ENCODE measurements at regions not wholly inside any gene's neighbourhood (a gene's known extent, or its start where the extent isn't known, plus 50 kb on each side); places are given as distances from the start of the nearest gene placed in this dataset.

- Histone ChIP-seq H3K36me3 (replicated peaks in 1 of 2; ENCODE audit: control insufficient read depth in 1 of 2, insufficient read depth in 2 of 2, low read length in 2 of 2) (no peaks in the 10 kb centered on the region), H4K20me1 (ENCODE audit: insufficient read depth, low read length) (no peaks in the 10 kb centered on the region), H3K9me3 (ENCODE audit: low read length) (no peaks in the 10 kb centered on the region), H3K4me1 (ENCODE audit: insufficient read depth, low read length) (no peaks in the 10 kb centered on the region), H2AFZ (ENCODE audit: low read length) (no peak overlapping the region), H3K79me2 (ENCODE audit: insufficient read depth, low read length) (no peaks in the 10 kb centered on the region), H3K27ac (ENCODE audit: extremely low read length, insufficient read depth, low read length) (no peak overlapping the region), H3K9ac (ENCODE audit: insufficient read depth, low read depth, low read length) (no peak overlapping the region), H3K27me3 (ENCODE audit: control insufficient read depth in 1 of 2, insufficient read depth in 2 of 2, low read length in 2 of 2) (no peaks in the 10 kb centered on the region; a peak in 1 of 5 replicates), H3K4me2 (ENCODE audit: low read depth, low read length) (no peak overlapping the region), H3K4me3 (replicated peaks in 1 of 3; ENCODE audit: insufficient read depth in 1 of 3, low read depth in 2 of 3, low read length in 3 of 3) (no peak overlapping the region)
- no peak for ATAC-seq
- no peak for DNase-seq (ENCODE audit: low spot score)
- under 1% methylated on average over 5 of the region's 5 CpGs for WGBS (ENCODE audit: low lambda C conversion rate)
- intact Hi-C loops (cut with micrococcal nuclease; ENCODE audit: unreplicated experiment), result no loop called here
- ChIA-PET CTCF (ENCODE audit: low intra/inter-chr PET ratio, low total read pairs) (no interaction called here), POLR2A (no interaction called here)
- no peak for TF ChIP-seq ZNF431 (CRISPR knock-in tag; IDR thresholded peaks at IDR 0.05; ENCODE audit: borderline replicate concordance, low read depth)
- TF ChIP-seq FOXP4 (CRISPR knock-in tag; IDR thresholded peaks at IDR 0.05), result no peak
- TF ChIP-seq RARA (CRISPR knock-in tag; IDR thresholded peaks at IDR 0.05), result no peak
- no peak for TF ChIP-seq PBX3 (CRISPR knock-in tag; IDR thresholded peaks at IDR 0.05; ENCODE audit: borderline replicate concordance)
- TF ChIP-seq RERE (CRISPR knock-in tag; IDR thresholded peaks at IDR 0.05; ENCODE audit: low read depth), result no peak
- TF ChIP-seq ZNF329 (CRISPR knock-in tag; IDR thresholded peaks at IDR 0.05; ENCODE audit: low read depth), result no peak
- TF ChIP-seq CREB3 (CRISPR knock-in tag; IDR thresholded peaks at IDR 0.05), result no peak
- no peak for TF ChIP-seq SP2 (CRISPR knock-in tag; IDR thresholded peaks at IDR 0.05)
- TF ChIP-seq ZNF274 (CRISPR knock-in tag; IDR thresholded peaks at IDR 0.05), result no peak
- no peak for TF ChIP-seq JUNB (CRISPR knock-in tag; IDR thresholded peaks at IDR 0.05; ENCODE audit: borderline replicate concordance)
- in situ Hi-C loops (cut with HindIII; ENCODE audit: extremely low pct_ligation_motif_present, low pct_unique_long_range_greater_than_20kb), result no loop called here
- no TSS peak for BruUV-seq (replicated peaks)
- FAIRE-seq, result no peak
Measured at GRCh38 chr13:87084192-87084591, 587.0 kb upstream of the SLITRK5 start.

Data from HepG2 (cell line).